ENCODE measurements at regions not wholly inside any gene's neighbourhood (a gene's known extent, or its start where the extent isn't known, plus 50 kb on each side); places are given as distances from the start of the nearest gene placed in this dataset.

DNA sequence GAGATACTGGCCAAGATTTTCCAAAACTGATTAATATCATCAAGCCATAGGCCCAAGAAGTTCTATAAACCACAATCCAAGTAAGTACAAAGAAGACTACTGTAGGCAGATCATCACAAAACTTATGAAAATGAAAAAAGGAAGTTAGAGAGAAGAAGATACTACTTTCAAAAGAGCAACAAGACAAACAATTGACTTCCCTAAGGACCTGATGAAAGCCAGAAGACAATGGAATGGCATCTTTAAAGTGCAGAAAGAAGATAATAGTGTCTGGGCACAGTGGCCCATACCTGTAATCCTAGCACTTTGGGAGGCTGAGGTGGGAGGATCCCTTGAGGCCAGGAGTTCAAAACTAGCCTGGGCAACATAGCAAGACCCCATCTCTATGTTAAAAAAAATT is 243.1 kb downstream of the PRDM2 start:
- no peaks in the 10 kb centered on the region for H3K4me1 ChIP-seq (ENCODE audit: control insufficient read depth, insufficient read depth, low read length)
- intact Hi-C loops (cut with micrococcal nuclease) = no loop called here
- H3K36me3 Mint-ChIP-seq = no peaks in the 10 kb centered on the region
- peaks cover 2% of the 10 kb centered on the region for H3K27me3 ChIP-seq (ENCODE audit: control insufficient read depth, insufficient read depth, low read length)
- peaks cover 8 to 10% of the 10 kb centered on the region in 2 donors for H3K27me3 Mint-ChIP-seq (ENCODE audit: low read depth in 2 of 2)
- peaks cover 4 to 7% of the 10 kb centered on the region in 2 donors for H3K9me3 Mint-ChIP-seq
- H3K9me3 ChIP-seq (ENCODE audit: control insufficient read depth, insufficient read depth, low read length) = no peaks in the 10 kb centered on the region
- H3K4me3 ChIP-seq (ENCODE audit: low read length) = no peak overlapping the region
- no peaks in the 10 kb centered on the region for H3K36me3 ChIP-seq (ENCODE audit: control insufficient read depth, insufficient read depth, low read length)
- TF ChIP-seq, protein P1, sequence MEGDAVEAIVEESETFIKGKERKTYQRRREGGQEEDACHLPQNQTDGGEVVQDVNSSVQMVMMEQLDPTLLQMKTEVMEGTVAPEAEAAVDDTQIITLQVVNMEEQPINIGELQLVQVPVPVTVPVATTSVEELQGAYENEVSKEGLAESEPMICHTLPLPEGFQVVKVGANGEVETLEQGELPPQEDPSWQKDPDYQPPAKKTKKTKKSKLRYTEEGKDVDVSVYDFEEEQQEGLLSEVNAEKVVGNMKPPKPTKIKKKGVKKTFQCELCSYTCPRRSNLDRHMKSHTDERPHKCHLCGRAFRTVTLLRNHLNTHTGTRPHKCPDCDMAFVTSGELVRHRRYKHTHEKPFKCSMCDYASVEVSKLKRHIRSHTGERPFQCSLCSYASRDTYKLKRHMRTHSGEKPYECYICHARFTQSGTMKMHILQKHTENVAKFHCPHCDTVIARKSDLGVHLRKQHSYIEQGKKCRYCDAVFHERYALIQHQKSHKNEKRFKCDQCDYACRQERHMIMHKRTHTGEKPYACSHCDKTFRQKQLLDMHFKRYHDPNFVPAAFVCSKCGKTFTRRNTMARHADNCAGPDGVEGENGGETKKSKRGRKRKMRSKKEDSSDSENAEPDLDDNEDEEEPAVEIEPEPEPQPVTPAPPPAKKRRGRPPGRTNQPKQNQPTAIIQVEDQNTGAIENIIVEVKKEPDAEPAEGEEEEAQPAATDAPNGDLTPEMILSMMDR (IDR thresholded peaks at IDR 0.05) = no peak
- H3K4me1 Mint-ChIP-seq = no peaks in the 10 kb centered on the region
- no peak overlapping the region for H3K27ac ChIP-seq (ENCODE audit: low read length)
- H3K4me3 Mint-ChIP-seq = no peak overlapping the region
- ATAC-seq = no peak
- no peak for DNase-seq
- no peak overlapping the region for H3K27ac Mint-ChIP-seq

DNA sequence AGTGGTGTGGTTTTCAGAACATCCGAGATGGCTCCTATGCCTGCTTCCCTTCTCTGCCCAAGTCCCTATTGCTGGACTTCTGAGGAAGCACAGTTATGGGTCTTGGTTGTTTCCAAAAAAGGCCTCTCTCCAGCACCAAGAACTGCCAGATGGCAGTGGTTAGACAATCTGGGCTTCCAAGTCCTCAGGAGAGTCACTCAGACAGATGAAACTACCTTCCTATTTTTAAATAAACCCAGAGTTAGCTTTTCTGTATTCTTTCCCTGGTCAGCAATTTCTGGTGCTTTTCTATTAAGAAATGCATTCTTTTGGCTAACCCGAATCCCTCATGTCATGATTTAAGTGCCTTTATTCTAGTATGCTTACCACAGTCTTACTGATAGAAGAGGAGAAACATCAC is 245.9 kb downstream of the PRDM2 start:
- no peak for ATAC-seq
- Mint-ChIP-seq H3K9me3 (peaks cover 4 to 7% of the 10 kb centered on the region in 2 donors), H3K36me3 (no peaks in the 10 kb centered on the region), H3K4me1 (no peaks in the 10 kb centered on the region), H3K27ac (no peak overlapping the region), H3K27me3 (ENCODE audit: low read depth in 2 of 2) (peaks cover 15 to 16% of the 10 kb centered on the region in 2 donors), H3K4me3 (no peak overlapping the region)
- Histone ChIP-seq H3K4me1 (ENCODE audit: control insufficient read depth, insufficient read depth, low read length) (no peaks in the 10 kb centered on the region), H3K27me3 (ENCODE audit: control insufficient read depth, insufficient read depth, low read length) (peaks cover 2% of the 10 kb centered on the region), H3K9me3 (ENCODE audit: control insufficient read depth, insufficient read depth, low read length) (no peaks in the 10 kb centered on the region), H3K4me3 (ENCODE audit: low read length) (no peak overlapping the region), H3K36me3 (ENCODE audit: control insufficient read depth, insufficient read depth, low read length) (no peaks in the 10 kb centered on the region), H3K27ac (ENCODE audit: low read length) (no peak overlapping the region)
- no peak for DNase-seq
- WGBS (ENCODE audit: insufficient coverage) = 76% methylated on average over 2 of the region's 2 CpGs
- TF ChIP-seq, protein P1 (IDR thresholded peaks at IDR 0.05) = no peak
- intact Hi-C loops (cut with micrococcal nuclease) = no loop called here

DNA sequence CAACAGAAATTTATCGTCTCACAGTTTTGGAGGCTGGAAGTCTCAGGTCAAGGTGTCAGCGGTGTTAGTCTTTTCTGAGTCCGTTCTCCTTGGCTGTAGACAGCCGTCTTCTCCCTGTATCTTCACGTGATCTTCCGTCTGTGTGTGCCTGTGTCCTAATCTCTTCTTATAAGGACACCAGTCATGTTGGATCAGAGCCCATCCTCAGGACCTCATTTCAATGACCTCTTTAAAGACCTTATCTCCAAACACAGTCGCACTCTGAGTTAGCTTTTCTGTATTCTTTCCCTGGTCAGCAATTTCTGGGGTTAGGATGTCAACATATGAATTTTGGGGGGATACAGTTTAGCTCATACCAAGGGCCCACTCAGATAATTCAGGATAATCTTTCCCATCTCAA is 247.7 kb downstream of the PRDM2 start:
- no peak overlapping the region for H3K4me3 Mint-ChIP-seq
- H3K36me3 ChIP-seq (ENCODE audit: control insufficient read depth, insufficient read depth, low read length) = no peaks in the 10 kb centered on the region
- ATAC-seq (no peak), DNase-seq (no peak)
- intact Hi-C loops (cut with micrococcal nuclease) = no loop called here
- TF ChIP-seq, protein P1 (IDR thresholded peaks at IDR 0.05) = no peak
- H3K4me1 Mint-ChIP-seq = no peaks in the 10 kb centered on the region
- no peaks in the 10 kb centered on the region for H3K4me1 ChIP-seq (ENCODE audit: control insufficient read depth, insufficient read depth, low read length)
- peaks cover 2% of the 10 kb centered on the region for H3K27me3 ChIP-seq (ENCODE audit: control insufficient read depth, insufficient read depth, low read length)
- peaks cover 15 to 16% of the 10 kb centered on the region in 2 donors for H3K27me3 Mint-ChIP-seq (ENCODE audit: low read depth in 2 of 2)
- H3K27ac ChIP-seq (ENCODE audit: low read length) = no peak overlapping the region
- H3K36me3 Mint-ChIP-seq = no peaks in the 10 kb centered on the region
- no peak overlapping the region for H3K27ac Mint-ChIP-seq
- 91% methylated on average over 6 of the region's 7 CpGs for WGBS (ENCODE audit: insufficient coverage)
- no peak overlapping the region for H3K4me3 ChIP-seq (ENCODE audit: low read length)
- no peaks in the 10 kb centered on the region for H3K9me3 ChIP-seq (ENCODE audit: control insufficient read depth, insufficient read depth, low read length)
- peaks cover 4% of the 10 kb centered on the region in 2 donors for H3K9me3 Mint-ChIP-seq

DNA sequence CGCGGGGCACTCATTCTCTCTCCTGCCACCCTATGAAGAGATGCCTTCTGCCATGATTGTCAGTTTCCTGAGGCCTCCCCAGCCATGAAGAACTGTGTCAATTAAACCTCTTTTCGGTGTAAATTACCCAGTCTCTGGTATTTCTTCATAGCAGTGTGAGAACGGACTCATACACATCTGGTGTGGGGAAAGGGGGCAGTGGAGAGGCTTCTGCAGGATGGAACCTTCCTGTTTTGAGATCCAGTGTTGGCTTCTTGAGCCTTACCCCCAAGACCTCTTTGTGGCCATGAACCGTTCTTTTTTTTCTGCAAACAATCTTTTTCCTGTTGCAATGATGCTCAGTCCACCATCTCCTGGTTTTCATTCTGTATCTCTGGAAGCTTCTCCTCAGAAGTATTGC is 248.4 kb downstream of the PRDM2 start:
- Mint-ChIP-seq H3K4me1 (no peaks in the 10 kb centered on the region), H3K27ac (no peak overlapping the region), H3K27me3 (ENCODE audit: low read depth in 2 of 2) (peaks cover 14 to 19% of the 10 kb centered on the region in 2 donors), H3K36me3 (no peaks in the 10 kb centered on the region), H3K9me3 (no peaks in the 10 kb centered on the region), H3K4me3 (no peak overlapping the region)
- Histone ChIP-seq H3K27me3 (ENCODE audit: control insufficient read depth, insufficient read depth, low read length) (no peaks in the 10 kb centered on the region), H3K4me3 (ENCODE audit: low read length) (no peak overlapping the region), H3K4me1 (ENCODE audit: control insufficient read depth, insufficient read depth, low read length) (no peaks in the 10 kb centered on the region), H3K9me3 (ENCODE audit: control insufficient read depth, insufficient read depth, low read length) (no peaks in the 10 kb centered on the region), H3K36me3 (ENCODE audit: control insufficient read depth, insufficient read depth, low read length) (no peaks in the 10 kb centered on the region), H3K27ac (ENCODE audit: low read length) (no peak overlapping the region)
- TF ChIP-seq, protein P1 (IDR thresholded peaks at IDR 0.05) = no peak
- WGBS (ENCODE audit: insufficient coverage) = 89% methylated on average over 5 of the region's 5 CpGs
- intact Hi-C loops (cut with micrococcal nuclease) = no loop called here
- DNase-seq (no peak), ATAC-seq (no peak)
